ENCODE measurements at regions not wholly inside any gene's neighbourhood (a gene's known extent, or its start where the extent isn't known, plus 50 kb on each side); places are given as distances from the start of the nearest gene placed in this dataset.

DNA sequence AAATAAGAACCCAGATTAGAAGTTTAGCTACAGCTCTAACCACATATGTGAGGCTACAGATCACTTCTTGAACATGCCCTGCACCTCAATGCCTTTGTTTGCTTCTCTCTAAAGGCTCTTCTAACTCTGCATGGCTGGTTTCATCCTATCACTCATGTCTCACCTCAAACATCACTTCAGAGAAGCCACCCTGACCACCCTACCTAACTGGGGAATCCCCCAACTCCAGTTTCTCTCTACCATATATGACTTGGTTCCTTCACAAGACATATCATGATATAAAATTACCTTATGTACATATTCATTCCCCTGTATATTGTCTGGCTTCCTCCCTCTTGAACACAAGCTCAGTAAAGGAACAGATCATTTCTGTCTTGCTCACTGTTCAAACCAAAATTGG is 250.2 kb upstream of the GRIP1 start:
- ChIA-PET POLR2A (interaction anchor here (0.6 kb wide), 1 partner anchor 18 kb away, joined by 3 read pairs; no protein-coding TSS in a partner anchor), CTCF (ENCODE audit: low intra/inter-chr PET ratio) (no interaction called here)
- no peak for ATAC-seq
- DNase-seq (ENCODE audit: extremely low read depth in 1 of 4, low spot score in 3 of 4), result no peak
- H4K20me1 ChIP-seq (replicated peaks; ENCODE audit: control insufficient read depth, insufficient read depth, low read length), result no peaks in the 10 kb centered on the region
- no peaks in the 10 kb centered on the region for H3K27me3 ChIP-seq (ENCODE audit: control insufficient read depth in 2 of 2, insufficient read depth in 2 of 2, low read length in 2 of 2)
- no peak for TF ChIP-seq FOXK1 (CRISPR knock-in tag; IDR thresholded peaks at IDR 0.05; ENCODE audit: borderline replicate concordance)
- no peak for TF ChIP-seq CREB3 (tag; conservative IDR thresholded peaks at IDR 0.05; ENCODE audit: low read depth)
- TF ChIP-seq ZNF121 (CRISPR knock-in tag; conservative IDR thresholded peaks at IDR 0.05), result no peak
- TF ChIP-seq ILF3 (IDR thresholded peaks at IDR 0.05; ENCODE audit: borderline replicate concordance), result no peak
- TF ChIP-seq, protein P1, sequence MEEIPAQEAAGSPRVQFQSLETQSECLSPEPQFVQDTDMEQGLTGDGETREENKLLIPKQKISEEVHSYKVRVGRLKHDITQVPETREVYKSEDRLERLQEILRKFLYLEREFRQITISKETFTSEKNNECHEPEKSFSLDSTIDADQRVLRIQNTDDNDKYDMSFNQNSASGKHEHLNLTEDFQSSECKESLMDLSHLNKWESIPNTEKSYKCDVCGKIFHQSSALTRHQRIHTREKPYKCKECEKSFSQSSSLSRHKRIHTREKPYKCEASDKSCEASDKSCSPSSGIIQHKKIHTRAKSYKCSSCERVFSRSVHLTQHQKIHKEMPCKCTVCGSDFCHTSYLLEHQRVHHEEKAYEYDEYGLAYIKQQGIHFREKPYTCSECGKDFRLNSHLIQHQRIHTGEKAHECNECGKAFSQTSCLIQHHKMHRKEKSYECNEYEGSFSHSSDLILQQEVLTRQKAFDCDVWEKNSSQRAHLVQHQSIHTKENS (CRISPR knock-in tag; IDR thresholded peaks at IDR 0.05), result no peak
- in situ Hi-C loops (cut with MboI) (no loop called here), intact Hi-C loops (cut with micrococcal nuclease) (no loop called here)
- no peak overlapping the region for H2AFZ ChIP-seq (ENCODE audit: low read depth, low read length)
- H3K9me1 ChIP-seq (ENCODE audit: control insufficient read depth, insufficient read depth, low read length), result no peaks in the 10 kb centered on the region
- no peak for FAIRE-seq
- BruUV-seq (replicated peaks), result no TSS peak
- H3K4me1 ChIP-seq (replicated peaks in 1 of 2; ENCODE audit: control insufficient read depth in 2 of 2, insufficient read depth in 2 of 2, low read length in 2 of 2), result no peaks in the 10 kb centered on the region
- no peaks in the 10 kb centered on the region for H3K79me2 ChIP-seq (ENCODE audit: control insufficient read depth, insufficient read depth, low read length)
- H3K9ac ChIP-seq (ENCODE audit: insufficient read depth in 1 of 2, low read depth in 2 of 2, low read length in 2 of 2), result no peak overlapping the region
- no peak overlapping the region for H3K27ac ChIP-seq (ENCODE audit: extremely low read depth, low read depth, low read length)
- no peaks in the 10 kb centered on the region for H3K9me3 ChIP-seq (replicated peaks; ENCODE audit: control insufficient read depth, insufficient read depth, low read depth, low read length)
- no peak overlapping the region for H3K4me2 ChIP-seq (ENCODE audit: insufficient read depth, low read length)
- no peak overlapping the region for H3K4me3 ChIP-seq
- no peaks in the 10 kb centered on the region for H3K36me3 ChIP-seq (ENCODE audit: control insufficient read depth, insufficient read depth, low read length)

All from K562 (cell line).